HG03095 (cell line): ENCODE measurements at regions not wholly inside any gene's neighbourhood (a gene's known extent, or its start where the extent isn't known, plus 50 kb on each side); places are given as distances from the start of the nearest gene placed in this dataset.

ENCODE experiments used
- ATAC-seq: cut with Tn5 transposase; IDR thresholded peaks from one replicate; pipeline ENCODE4 v1.9.1; 2021; ENCODE audit warnings: moderate library complexity; ENCODE audit not compliant: unreplicated experiment

DNA sequence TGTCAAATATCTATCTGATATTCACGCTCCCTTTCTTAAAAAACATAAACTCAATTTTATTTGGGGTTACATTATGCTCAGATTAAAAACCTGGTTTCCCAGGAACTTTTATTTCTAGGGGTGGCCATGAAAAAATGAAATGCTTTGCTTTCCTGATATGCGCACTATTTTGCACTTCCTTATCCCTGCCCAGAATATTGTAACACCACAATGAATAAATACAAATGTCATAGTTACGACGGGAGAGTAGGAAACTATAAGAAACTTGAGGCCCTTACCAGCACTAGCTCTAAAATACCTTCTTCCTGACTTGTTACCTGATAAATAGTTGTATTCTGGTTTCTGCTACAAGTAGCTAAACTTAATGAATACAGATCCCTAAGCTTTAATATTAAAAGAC, 475.6 kb upstream of the CWC22 start:
- ATAC-seq = no peak

DNA sequence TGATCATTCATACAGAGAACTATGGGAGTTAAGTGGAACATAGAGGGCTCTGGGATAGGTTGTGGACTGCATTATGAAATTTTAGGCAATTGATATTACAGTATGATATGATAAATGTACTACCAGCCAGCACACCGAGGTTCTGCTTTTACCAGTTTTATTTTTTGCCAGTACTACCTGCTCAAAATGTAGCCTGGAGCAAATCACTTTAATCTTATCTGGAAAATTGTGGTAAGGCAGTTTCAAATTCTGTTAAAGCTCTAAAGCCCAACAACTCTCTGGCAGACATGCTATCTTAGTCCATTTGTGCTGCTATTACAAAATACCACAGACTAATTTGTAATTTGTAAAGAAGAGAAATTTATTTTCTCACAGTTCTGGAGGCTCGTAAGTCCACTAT, 474.9 kb upstream of the CWC22 start:
- ATAC-seq = no peak

DNA sequence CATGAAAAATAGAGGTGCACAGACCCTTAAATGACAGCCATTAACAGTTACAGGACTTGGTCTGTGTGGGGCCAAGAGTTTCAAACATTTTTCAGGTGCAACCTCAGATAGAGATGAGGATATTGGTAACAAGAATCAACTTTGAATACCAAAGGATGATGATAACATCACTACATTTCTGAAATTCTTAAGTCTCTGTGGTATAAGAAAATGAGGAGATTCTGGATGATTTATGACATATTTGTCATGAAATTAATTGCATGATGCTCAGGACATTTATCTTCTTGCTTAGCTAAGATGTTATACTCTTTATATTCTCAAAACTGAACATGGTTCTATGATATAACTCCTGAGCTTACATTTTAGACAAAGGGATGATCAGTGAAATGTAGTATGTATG, 471.8 kb upstream of the CWC22 start:
- no peak for ATAC-seq

DNA sequence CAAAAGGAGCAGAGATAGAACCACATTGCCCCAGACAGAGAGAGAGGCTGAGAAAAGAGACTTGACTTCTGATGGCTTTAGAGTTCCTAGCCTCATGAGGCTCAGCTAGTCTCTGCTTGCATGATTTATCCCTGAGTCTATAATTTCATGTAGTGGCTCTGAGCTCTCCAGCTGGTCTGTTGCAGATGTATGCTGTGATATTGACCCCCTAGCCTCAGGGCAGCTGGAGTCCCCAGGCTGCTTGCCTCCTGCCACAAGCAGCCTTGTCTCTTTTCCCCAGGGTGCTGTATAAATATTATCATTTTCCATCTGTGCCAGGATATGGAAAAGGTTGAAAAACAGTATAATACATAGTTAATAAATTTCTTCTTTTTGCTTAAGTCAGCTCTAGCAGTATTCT, 467.6 kb upstream of the CWC22 start:
- no peak for ATAC-seq

GRCh38 chr2:180473456-180473855, 466.4 kb upstream of the CWC22 start:
- ATAC-seq = no peak

DNA sequence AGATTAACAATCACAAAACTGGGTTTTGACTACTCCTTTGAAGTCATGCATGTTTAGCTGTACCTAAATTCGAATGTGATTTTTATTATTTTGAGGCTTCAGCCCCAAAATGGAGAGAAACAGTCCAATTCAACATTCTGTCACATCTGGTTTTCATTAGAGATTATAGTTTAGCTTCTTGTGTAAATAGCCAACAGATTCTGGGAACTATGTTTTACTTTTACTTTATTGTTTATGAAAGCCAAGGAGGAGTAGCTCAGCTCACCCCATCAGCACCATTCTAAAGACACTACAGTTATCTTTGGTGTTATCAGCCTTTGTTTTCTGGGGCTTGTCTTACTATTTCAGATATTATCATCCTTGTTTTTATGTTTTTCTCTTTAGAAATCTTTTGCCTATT, 465.0 kb upstream of the CWC22 start:
- ATAC-seq = no peak

DNA sequence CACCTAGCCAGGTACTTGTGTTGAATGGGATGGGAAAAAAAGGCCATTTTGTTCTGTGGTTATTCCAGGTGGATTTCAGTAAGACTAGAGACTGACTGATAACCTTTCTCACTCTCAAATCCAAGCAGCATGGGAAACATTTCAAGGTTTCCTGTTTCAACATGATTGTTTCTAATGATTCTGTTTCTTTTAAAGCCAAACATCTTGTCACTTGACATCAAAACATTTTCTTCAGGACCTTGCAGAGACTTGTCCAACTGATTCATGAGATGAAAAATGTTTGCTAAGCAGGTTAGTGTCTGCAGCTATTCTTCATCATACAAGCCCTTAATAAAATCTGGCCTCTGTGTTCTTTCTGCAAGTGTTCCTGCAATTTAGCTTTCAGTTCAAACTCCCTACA, 456.5 kb upstream of the CWC22 start:
- no peak for ATAC-seq

DNA sequence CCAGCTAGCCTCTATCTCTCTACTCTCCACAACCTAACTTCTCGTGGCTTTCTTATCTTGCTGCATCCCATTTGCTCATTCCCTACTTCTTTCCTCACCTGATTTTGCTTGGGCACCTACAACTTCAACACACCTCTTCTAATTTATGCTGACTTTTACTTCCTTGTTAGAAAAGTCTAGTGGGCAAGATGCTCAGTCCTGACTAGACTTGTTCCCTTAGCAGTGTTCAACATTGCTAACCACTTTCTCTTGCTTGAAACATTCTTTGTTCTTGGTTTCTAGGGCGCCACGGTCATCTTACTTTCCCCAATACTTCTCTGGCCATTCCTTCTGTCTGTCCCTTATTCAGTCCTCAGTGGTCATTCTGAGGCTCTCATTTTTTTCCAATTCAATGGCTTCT, 454.7 kb upstream of the CWC22 start:
- ATAC-seq = no peak

DNA sequence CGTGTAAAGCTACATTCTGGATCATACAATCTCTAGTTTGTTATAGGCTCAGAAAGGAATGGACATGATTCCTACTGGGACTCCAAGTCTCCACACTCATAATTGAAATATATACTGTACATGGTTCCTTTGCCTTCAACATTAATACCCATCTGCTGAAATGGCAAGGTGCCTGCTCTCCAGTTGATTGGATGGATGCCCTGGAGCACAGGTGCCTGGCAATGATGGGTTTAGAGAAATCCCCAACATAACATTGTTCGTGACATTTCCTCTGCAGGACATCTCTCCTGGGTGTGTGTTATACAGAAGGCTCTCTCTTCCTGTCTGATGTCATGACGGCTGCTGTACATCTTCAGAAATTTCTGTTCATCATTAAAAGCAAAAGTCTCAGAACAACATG, 449.7 kb upstream of the CWC22 start:
- no peak for ATAC-seq

DNA sequence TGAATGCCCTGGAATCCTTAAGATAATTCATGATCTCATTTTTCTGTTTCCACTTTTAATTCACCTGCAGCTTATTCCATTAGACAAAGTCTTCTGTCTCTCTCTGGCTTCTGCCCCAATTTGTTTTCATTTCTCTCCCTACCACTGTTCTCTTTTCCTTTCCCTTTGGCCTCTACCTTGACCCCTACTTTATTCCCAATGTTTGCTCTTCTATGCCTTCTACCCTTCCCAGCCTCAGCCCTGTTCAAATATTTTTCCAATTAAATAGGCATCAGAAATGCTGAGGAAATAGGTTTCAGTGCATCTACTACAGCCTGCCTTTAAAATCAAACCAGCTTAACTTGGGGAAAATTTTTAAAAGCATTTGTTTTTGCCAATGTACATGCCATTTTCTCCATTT, 443.7 kb upstream of the CWC22 start:
- ATAC-seq = no peak

GRCh38 chr2:180449171-180449915, 442.2 kb upstream of the CWC22 start:
- ATAC-seq = no peak

- no peak for ATAC-seq
These were observed 439.4 kb upstream of the CWC22 start for GRCh38 chr2:180446492-180446891.

- ATAC-seq = no peak
These were observed 436.8 kb upstream of the CWC22 start for GRCh38 chr2:180443888-180444287.

DNA sequence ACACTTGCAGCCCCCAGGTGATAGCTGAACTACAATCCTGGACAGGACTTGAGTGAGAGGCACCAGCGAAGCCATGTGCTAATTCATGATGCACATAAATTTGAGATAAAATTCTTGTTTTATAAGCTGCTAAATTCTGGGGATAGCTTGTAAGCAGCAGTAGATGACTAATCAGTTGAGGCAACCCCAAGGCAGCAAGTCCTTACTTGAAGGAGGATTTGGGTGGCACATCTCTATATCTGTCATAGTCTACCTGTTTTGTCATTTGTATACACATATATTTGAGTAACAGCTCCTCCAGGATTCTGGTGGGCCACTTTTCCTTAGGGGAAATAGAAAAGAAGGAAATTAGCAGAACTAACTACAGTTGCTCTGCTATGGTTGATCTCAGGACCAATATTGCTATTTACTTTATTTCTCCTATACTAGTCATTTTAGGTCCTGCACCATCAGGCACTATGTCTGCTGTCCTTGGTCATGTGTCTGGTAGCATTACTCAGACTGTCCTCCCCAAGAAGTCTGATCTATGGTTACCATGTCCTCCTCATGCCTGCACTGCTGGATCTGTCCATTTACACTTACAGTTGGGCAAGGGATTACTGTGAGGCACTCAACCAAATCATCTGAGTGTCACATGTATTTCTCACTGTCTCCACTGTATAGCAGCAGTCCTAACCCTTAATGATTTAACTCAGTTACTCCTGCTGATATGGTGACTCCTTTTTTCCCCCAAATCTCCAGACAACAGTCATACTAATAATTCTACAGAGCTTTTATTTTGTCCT, 436.0 kb upstream of the CWC22 start:
- no peak for ATAC-seq

- no peak for ATAC-seq
These were observed 412.1 kb upstream of the CWC22 start for GRCh38 chr2:180419212-180419611.

DNA sequence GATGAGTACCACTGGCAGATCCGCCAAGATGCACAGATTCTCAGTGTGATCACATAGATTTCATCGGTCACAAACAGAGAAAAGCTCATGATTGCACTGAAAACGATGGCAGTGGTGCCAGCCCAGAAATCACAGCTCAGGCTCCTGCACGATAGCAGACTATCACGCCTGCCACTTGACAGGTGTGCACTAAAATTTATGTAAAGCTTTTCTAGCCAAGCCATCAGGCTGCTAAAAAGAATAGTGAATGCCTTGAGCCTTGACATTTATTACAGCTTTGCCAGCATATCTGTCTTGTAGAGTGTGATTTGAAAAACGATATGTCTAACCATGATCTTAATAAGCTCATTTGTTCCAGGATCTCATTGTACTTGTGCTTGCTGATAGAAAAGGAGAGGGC, 409.5 kb upstream of the CWC22 start:
- no peak for ATAC-seq

- no peak for ATAC-seq
These were observed 406.2 kb upstream of the CWC22 start for GRCh38 chr2:180413336-180413735.

DNA sequence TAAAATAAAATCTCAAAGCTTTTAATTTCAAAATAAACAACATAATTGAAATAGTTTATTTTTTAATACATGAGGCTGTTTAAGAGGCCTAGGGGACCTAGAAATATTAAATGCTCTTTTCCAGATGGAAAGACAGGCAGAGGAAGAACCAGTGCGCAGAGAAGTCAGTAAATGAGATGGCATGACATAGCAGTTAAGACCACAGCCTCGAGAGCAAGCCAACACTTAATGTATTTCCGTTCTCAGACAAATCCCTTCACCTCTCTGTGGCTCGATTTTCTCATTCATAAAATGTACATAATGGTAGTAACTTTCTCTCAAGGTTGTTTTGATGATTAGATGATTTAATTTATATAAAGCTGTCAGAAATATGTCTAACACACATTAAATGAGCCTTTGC, 405.1 kb upstream of the CWC22 start:
- no peak for ATAC-seq

- no peak for ATAC-seq
These were observed 404.6 kb upstream of the CWC22 start for GRCh38 chr2:180411661-180412060.

DNA sequence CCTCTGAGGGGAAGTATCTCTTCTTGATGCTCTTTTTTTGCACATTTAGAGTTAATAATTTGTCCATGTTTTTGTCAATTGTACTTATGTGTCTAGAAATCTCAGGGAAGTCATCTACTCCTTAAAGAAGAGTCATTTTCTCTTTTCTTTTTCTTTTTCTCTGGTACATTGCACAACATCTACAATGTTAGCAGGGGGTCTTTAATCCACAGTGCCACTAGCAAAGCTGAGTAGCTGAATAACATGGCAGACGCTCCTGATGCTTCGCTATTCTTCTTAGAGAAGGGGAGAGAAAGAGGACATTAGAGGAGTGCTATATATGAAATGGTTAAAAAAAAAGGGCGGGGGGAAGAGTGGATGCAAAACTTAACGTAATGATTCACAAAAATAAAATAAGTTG, 399.6 kb upstream of the CWC22 start:
- ATAC-seq = no peak

- ATAC-seq = no peak
These were observed 398.4 kb upstream of the CWC22 start for GRCh38 chr2:180405520-180405919.

GRCh38 chr2:180394305-180394704, 387.2 kb upstream of the CWC22 start:
- no peak for ATAC-seq
